Adrenal gland (tissue), 5 donors: ENCODE measurements at regions not wholly inside any gene's neighbourhood (a gene's known extent, or its start where the extent isn't known, plus 50 kb on each side); places are given as distances from the start of the nearest gene placed in this dataset.

Experiments used
- CTCF ChIP-seq, 6 experiments: fragments of 450-650 bp in 4 of 6; fragments of 200-600 bp in 2 of 6; sonication (generic) in 1 of 6; IDR thresholded peaks; 1 replicate in 5 of 6; 2 replicates in 1 of 6; pipeline versions ENCODE4 v1.5.1 to v1.8.0; 2016 to 2021; ENCODE audit warnings: antibody characterized with exemption in 6 of 6, mild to moderate bottlenecking in 2 of 6, moderate library complexity in 1 of 6
- POLR2A ChIP-seq, 2 donors: fragments of 450-650 bp; IDR thresholded peaks; one replicate each; pipeline ENCODE4 v1.6.1; 2017; ENCODE audit warnings: antibody characterized with exemption in 2 of 2, mild to moderate bottlenecking in 2 of 2, moderate library complexity in 1 of 2
- donor health status: DM: no; HTN: no; CAD: no.

DNA sequence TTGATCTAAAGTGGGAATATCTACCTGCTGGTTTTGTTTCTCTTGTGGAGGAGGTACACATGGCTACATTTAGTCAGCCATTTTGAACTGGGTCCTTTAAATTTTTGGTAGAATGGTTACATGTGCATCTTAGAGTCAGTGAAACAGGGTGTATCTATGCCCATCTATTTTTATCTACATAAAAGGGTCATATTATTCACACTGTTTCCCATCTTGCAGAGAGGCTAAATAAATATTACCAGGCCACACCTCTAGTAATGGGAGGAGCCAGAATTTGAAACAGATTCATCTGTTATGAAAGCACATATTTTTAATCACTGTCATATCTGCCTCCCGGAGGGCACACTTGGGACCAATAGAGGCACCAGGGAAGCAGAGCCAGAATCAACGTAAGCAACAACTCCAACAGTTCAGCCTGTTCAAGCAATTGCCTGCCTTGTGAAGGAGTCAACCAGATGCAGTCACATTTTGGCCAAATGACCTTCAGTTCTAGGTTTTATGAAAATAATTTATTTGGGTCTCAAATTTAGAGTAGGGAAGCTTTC is 376.8 kb downstream of the TSN start:
- TF ChIP-seq CTCF (IDR thresholded peaks at IDR 0.05) (no peak), POLR2A (IDR thresholded peaks at IDR 0.05) (no peak)
